22Rv1 (cell line): ENCODE measurements at regions not wholly inside any gene's neighbourhood (a gene's known extent, or its start where the extent isn't known, plus 50 kb on each side); places are given as distances from the start of the nearest gene placed in this dataset.

Experiments
- ZFX ChIP-seq: fragments of 450-650 bp; IDR thresholded peaks from 2 replicates; pipeline ENCODE4 v1.6.1; 2017; ENCODE audit warnings: antibody characterized with exemption, borderline replicate concordance
- TF ChIP-seq, protein P1 (sequence below): fragments of 450-650 bp; IDR thresholded peaks from 2 replicates; pipeline ENCODE4 v1.5.1; 2017; ENCODE audit warnings: mild to moderate bottlenecking

DNA sequence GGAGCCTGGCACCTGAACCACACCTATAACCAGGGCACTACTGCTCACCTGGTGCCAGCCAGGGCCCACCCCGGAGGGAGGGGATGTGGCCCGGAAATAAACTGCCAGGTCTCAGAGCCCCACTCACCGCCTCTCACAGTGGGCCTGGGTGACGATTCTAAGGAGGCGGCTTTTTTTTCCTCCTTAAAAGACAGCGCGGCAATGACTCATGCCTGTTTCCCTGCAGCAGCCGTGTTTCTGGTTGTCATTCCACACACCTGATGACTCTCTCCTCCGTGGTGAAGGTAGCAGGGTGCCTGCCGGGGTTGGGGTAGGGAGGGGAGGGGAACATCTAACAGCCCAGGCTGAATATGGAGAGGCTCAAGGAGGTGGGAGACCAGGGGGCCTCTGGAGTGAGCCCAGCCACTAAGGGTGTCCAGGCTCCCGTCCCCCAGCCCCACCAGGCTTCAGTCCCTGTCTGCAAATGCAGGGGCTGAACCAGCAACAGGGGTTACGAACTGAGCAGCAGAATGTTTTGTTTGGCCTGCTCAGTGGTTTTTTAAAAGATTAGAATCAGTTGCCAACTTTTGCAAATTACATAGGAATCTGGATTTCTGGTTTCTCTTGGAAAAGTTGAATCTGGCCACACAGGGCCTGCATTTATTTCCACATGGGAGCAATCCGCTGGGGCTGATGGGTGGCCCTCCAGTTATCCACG lies 127.3 kb upstream of the LINGO1 start:
- TF ChIP-seq, protein P1, sequence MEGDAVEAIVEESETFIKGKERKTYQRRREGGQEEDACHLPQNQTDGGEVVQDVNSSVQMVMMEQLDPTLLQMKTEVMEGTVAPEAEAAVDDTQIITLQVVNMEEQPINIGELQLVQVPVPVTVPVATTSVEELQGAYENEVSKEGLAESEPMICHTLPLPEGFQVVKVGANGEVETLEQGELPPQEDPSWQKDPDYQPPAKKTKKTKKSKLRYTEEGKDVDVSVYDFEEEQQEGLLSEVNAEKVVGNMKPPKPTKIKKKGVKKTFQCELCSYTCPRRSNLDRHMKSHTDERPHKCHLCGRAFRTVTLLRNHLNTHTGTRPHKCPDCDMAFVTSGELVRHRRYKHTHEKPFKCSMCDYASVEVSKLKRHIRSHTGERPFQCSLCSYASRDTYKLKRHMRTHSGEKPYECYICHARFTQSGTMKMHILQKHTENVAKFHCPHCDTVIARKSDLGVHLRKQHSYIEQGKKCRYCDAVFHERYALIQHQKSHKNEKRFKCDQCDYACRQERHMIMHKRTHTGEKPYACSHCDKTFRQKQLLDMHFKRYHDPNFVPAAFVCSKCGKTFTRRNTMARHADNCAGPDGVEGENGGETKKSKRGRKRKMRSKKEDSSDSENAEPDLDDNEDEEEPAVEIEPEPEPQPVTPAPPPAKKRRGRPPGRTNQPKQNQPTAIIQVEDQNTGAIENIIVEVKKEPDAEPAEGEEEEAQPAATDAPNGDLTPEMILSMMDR: no peak
- TF ChIP-seq ZFX: no peak
